Activated gamma-delta T cell treated with anti-CD3 and anti-CD28 coated beads, Interleukin-2, amount 50 U/mL, for 16 hours (primary cell): ENCODE measurements at regions not wholly inside any gene's neighbourhood (a gene's known extent, or its start where the extent isn't known, plus 50 kb on each side); places are given as distances from the start of the nearest gene placed in this dataset.

Experiments
- DNase-seq: peaks from one replicate; pipeline ENCODE4 v3.0.0-alpha.2; 2020; ENCODE audit warnings: low read depth

DNA sequence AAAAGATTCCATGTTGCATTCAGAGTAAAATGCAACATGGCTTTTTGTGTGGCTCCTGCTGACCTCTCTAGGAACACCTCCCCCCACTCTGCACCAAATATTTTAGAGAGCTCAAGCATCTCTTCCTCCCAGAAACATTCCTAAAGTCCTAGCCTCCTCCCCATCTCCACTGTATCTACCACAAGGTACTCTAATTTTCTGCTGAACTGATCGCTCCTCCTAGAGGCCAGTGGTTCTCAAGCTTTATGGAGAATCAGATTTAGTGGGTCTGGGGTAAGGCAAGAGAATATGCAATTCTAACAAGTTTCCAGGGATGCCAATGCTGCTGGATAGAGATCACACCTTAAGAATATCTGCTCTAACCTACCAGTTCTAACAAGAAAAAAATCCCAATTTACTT lies 89.5 kb upstream of the HNRNPA3 start:
- DNase-seq, result no peak

DNA sequence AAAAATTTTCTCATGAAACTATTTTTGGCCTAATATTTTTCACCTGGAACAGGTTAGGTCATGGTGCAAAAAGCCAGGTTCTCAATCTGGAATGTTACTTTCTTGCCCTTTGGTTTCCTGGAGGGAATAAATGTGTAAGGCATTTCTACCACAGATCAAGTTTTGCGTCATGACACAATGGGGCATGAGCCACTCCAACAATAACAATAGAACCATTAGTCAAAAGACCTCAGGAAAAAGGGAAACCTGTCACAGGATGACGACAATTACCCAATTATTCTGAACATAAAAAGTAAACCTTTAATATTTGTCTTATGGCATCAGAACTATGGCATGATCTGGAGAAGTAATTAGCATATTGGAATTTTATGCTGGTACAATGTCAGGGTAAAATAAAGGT lies 88.2 kb upstream of the HNRNPA3 start:
- DNase-seq, result no peak

DNA sequence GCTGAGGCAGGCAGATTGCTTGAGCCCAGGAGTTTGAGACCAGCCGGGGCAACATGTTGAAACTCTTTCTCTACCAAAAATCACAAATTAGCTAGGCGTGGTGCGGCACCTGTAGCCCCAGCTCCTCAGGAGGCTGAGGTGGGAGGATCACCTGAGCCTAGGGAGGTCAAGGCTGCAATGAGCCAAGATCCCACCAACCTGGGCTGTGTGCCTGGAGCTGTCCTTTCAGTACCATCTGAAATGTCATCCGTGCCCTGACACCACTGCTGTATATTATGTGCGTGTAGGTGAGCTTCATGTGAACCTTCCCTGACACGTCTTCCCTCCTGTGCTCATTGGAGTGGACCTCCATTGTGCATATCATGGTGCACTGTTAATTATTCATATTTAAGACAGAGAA lies 84.8 kb upstream of the HNRNPA3 start:
- DNase-seq, result no peak

DNA sequence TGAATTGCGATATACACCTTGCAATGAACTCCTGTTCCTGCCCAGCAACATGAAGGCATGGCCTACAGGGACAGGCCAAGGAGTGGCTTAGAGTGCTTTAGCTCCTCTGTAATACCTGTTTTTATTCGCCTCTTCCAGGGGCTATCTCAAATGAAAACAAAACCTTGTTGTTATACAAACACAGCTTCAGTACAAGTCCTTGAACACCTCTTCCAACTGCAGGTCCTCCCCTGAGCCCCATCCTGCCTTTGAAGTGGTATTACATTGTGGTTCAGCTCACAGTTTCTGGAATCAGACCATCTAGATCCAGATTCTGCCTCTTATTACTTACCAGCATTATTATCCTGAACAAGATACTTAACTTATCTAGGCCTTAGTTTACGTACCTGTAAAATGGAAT lies 83.0 kb upstream of the HNRNPA3 start:
- no peak for DNase-seq

DNA sequence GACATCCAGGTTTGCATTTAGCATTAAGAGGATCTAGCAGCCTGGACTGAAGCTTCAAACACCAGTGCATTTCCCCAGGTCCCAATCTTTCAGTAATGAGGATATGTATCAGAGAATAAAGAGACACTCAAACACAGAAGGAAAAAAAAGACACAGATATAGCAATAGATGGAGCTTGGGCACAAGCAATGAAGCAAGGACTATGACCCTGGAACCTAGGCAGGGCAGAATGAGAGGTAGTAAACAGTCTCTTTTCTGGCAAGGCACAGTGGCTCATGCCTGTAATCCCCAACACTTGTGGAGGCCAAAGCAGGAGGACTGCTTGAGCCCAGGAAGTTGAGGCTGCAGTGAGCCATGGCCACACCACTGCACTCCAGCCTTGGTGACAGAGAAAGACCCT lies 80.7 kb upstream of the HNRNPA3 start:
- DNase-seq, result no peak

DNA sequence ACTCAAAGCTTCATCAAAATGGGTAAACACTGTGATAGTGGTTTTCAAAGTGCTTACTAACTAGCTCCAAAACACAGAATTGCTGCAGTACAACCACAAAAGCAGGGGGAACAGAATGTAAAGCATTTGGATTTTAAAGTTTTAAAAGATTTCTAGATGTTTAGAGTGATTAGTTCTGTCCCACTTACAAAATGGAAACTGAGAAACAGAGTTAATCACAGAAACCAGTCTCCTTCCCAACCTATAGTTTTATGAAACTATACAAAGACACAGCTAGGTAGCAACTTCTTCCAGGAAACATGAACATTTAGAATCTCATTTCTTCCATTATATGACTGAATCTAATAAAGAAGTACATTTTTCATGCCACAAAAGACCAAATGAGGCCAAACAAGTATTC lies 73.8 kb upstream of the HNRNPA3 start:
- DNase-seq, result no peak

DNA sequence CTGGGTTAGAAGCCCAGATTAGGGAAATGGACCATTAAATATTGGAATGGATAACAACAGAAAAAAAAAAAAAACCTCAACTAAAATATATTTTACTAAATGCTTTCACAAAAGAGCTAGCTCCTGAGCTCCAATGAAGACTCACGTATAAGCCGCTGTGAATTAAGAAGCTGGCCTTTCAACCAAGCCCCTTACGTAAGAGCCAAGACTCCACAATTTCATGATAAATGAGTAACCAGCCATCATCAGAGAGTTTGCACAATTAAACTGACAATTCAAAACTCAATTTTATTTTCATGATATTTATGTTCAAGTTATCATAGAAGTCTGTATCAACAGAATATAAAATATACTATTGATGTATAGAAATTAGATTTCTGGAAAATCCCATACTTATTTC lies 70.7 kb upstream of the HNRNPA3 start:
- no peak for DNase-seq

DNA sequence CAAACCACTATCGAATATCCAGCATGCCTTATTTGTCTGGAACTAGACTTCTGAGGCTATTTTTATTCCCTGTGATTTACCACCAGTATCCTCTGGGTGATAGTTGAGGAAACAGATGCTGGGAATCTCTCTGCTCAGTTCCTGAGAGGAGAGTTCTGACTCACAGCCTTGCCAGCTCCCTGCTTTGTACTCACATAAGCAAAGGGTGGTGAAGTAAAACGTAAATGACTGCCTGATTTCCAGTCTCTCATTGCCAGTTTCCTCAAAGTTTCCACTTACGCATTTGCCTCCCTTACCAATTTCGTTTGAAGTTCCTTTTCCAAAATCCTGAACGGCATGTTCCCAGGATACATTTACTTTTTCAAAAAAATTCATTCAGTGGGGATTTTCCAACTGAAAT lies 69.2 kb upstream of the HNRNPA3 start:
- no peak for DNase-seq

DNA sequence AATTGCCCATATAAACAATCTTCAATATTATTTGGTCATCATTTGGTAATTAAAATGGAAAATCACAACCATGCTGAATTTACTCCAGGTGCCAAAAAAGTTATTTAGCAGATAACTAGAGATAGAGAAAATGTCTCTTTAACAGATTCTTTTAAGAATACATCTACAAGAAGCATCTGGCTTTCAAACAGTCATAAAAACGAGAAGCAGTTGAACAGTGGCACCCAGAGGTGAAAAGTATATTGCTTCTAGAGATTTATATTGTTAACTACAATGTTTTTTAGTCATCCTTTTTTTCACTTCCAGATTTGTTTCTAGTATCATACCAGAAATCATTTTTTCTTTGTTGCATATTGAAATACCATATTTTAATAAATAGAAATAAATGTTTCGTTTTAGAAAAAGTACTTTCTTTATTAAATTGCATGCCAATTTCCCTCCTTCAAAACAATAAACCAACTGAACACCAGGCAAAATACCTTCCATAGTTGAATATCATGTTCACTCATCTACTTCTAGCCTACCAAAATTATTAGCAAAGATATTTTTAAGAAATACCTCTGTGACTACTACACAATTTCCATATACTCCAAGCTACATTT lies 65.4 kb upstream of the HNRNPA3 start:
- DNase-seq, result no peak

DNA sequence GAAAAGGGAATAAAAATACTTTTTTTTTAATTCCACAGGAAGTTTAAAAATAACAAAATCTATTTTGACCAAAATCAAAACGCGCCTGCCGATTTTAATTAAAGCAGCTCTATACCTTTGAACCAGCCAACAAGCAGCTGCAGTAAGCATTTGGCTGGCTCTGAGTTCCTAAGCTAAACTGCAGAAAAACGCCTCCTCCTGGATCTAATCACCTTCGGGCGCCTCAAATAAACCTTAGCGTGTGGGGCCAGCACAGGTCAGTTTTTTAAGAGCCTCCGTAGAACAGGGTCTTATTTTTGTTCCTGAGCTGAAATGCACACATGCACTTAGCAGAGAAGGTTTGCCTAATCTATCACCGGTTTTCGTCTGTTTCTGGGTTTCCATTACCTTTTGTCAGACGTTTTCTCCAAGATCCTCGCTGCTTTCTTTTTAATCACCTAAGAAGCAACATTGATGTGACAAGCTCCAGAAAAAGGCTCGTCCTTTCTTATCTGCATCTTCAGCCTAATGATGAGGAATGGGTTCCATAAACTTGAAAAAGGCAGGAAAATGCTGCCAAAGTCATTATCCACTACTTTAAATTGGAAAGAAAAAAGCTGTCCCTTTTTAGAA lies 64.7 kb upstream of the HNRNPA3 start:
- DNase-seq, result no peak

DNA sequence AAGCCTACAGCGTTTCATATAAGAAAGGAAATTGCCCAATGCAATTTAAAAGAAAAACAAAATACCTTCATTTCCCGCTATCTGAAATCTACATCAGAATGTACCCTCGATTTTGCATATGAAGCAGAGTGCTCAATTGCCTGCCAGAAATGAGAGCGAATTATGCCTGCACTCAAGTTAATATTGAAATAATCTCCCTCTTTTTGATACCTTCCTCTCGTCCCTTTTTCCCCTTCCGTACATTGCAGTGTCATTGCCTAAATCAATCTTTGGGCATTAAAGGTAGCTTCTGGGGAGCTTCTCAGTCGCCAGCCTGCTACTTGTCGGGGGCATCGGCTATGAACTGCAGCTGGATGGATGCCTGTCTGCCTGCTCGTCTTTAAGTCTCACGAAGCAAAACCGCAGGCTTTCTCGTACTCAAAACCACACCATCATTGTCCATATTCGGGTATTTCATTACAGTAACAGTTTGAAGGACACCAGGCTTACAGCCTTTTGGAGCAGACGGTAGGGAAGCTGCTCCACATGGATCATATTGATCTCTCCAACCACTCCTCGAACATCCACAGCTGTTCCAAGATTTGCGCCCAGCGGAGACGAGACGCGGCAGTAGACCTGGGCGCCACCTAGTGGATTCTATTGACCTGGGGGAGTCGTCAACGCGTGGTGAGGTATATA lies 64.0 kb upstream of the HNRNPA3 start:
- peak; percentile 56 for DNase-seq

DNA sequence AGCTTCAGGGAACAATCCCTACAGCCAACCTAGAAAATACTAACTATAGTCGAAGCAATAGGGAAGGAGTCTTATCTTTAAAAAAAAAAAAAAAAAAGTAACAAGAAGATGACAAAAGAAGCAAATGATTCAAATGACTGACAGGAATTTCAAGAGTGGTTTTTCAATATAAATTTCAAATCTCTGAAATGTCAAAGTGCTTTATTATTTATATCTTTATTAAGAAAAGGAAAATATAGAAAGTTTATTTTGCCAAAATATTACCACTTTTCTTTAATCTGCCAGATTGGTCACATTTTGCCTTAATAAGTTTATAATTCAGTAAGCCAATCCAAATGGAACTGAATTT lies 63.5 kb upstream of the HNRNPA3 start:
- DNase-seq, result no peak

DNA sequence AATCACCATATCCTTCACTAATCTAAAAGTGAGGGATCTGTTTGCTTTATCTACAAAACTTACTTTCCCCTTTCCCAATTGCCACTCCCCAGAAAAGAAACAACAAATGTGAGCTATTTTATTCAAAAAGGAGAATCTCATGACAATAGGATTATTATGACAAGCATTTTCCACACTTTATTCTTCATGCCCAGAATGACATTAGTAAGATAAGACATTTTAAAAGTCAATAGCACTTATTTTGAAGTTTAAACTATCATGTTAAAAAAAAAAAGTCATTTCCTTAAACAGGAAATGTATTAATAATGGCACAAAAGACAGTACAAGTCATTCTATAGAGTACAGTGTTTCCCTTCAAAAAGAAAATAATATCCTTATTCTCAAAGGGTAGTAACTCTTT lies 58.8 kb upstream of the HNRNPA3 start:
- DNase-seq, result no peak

DNA sequence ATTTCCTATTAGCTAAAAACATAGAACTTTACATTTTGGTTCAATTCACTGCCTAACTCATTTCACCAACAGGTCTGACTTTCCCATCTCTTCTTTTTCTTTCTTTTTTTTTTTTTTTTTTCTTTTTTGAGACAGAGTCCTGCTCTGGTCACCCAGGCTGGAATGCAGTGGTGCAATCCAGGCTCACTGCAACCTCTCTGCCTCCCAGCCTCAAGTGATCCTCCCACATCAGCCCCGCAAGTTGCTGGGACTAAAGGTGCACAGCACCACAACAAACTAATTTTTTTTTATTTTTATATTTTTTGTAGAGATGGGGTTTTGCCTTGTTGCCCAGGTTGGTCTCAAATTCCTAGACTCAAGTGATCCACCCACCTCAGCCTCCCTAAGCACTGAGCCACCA lies 57.8 kb upstream of the HNRNPA3 start:
- DNase-seq, result no peak

DNA sequence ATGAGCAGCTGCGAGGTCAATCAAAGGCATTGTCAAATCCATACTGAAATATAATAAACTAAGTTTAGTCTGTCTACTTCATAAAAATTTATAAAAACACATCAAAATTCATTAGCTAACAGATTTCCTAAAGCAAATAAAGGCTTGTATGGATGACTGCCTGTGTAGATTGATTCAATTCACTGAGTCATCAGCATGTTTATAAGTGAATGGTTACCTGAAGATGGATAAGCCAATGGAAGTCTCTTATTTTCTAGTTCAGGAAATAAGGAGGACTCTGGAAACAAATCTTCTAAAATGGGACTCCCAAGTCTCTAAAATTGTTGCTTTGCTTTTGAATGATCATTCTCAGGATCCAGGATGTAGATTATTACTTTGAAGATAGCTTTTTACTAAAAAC lies 57.0 kb upstream of the HNRNPA3 start:
- DNase-seq, result no peak

DNA sequence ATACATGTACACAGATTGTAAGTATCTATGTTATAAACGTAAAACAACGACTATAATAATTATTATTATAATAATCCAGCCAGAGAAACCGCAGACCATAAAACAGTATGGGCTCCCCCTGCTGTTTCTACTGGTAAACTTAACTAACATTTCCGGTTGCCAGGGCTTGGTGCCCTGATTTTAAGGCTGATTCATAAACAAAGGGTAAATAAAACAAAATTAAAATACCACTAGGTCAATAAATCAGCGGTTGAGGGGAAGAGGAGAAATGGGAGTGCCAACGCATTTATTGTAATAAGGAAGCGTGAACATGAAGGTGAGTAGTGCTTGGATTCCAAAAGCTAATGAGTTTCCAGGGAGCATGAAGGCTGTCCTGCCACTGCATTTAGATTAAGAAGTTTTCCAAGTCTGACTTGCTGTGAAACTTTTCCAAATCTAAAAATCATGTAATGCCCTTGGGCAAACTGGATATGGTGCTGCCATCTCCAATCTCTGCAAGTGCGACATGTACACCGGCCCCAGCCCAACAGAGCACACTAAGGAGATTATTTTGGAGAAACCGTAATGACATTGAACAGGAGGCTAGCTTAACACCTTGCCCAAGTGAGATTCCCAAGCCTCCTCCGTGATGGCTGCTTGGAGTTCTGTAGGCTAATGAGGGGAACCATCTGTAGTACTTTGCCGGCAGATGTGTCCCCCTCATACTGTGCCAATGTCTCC lies 50.7 kb upstream of the HNRNPA3 start:
- DNase-seq, result no peak
